GM23338 (cell line): ENCODE measurements at regions not wholly inside any gene's neighbourhood (a gene's known extent, or its start where the extent isn't known, plus 50 kb on each side); places are given as distances from the start of the nearest gene placed in this dataset.

Experiments used
- ATAC-seq: fragments of 200-7000 bp; cut with Tn5 transposase; 3 replicates; pipeline ENCODE4 v1.9.1; 2020
- DNase-seq: peaks from one replicate; pipeline ENCODE4 v3.0.0-alpha.2; 2015; ENCODE audit warnings: low spot score
- H2AFZ ChIP-seq: fragments of 200-600 bp; sonication (generic); 2 replicates; pipeline ENCODE4 v1.8.0; 2016; ENCODE audit warnings: antibody characterized with exemption, mild to moderate bottlenecking, moderate library complexity
- H3F3A ChIP-seq: fragments of 200-600 bp; sonication (generic); replicated peaks from 2 replicates; pipeline ENCODE4 v1.8.0; 2017; ENCODE audit warnings: antibody characterized with exemption, mixed run types, low read depth
- H3K27ac ChIP-seq: fragments of 200-600 bp; sonication (generic); 2 replicates; pipeline ENCODE4 v1.6.1; 2016; ENCODE audit warnings: low read depth
- H3K27me3 ChIP-seq: fragments of 200-600 bp; sonication (generic); 2 replicates; pipeline ENCODE4 v1.8.0; 2016; ENCODE audit warnings: mild to moderate bottlenecking, mixed run types, moderate library complexity; ENCODE audit not compliant: insufficient read depth
- H3K36me3 ChIP-seq: fragments of 200-600 bp; sonication (generic); 2 replicates; pipeline ENCODE4 v1.8.0; 2016; ENCODE audit warnings: mild to moderate bottlenecking; ENCODE audit not compliant: insufficient read depth
- H3K4me1 ChIP-seq: fragments of 200-600 bp; sonication (generic); 2 replicates; pipeline ENCODE4 v1.8.0; 2016; ENCODE audit warnings: mild to moderate bottlenecking, moderate library complexity; ENCODE audit not compliant: insufficient read depth
- H3K4me2 ChIP-seq: fragments of 200-600 bp; sonication (generic); 2 replicates; pipeline ENCODE4 v1.7.1; 2017; ENCODE audit warnings: mixed run types
- H3K4me3 ChIP-seq: fragments of 200-600 bp; sonication (generic); 2 replicates; pipeline ENCODE4 v1.6.1; 2016; ENCODE audit warnings: mixed run types
- H3K79me2 ChIP-seq: fragments of 200-600 bp; sonication (generic); replicated peaks from 2 replicates; pipeline ENCODE4 v1.8.0; 2017; ENCODE audit warnings: mild to moderate bottlenecking; ENCODE audit not compliant: insufficient read depth
- H3K9me2 ChIP-seq: fragments of 200-600 bp; sonication (generic); 2 replicates; pipeline ENCODE4 v1.8.0; 2017; ENCODE audit not compliant: insufficient read depth
- H4K20me1 ChIP-seq: fragments of 200-600 bp; sonication (generic); replicated peaks from 2 replicates; pipeline ENCODE4 v1.8.0; 2017; ENCODE audit warnings: mild to moderate bottlenecking; ENCODE audit not compliant: insufficient read depth
- H3K27ac Mint-ChIP-seq: 2 replicates; pipeline ENCODE4 v1.8.0; 2020; ENCODE audit warnings: inconsistent platforms, mild to moderate bottlenecking, moderate library complexity, mixed read lengths
- H3K27me3 Mint-ChIP-seq: 3 replicates; pipeline ENCODE4 v1.8.0; 2022; ENCODE audit warnings: low read depth, mild to moderate bottlenecking, moderate library complexity, mixed read lengths, inconsistent platforms; ENCODE audit not compliant: insufficient read depth, poor library complexity
- H3K36me3 Mint-ChIP-seq: 3 replicates; pipeline ENCODE4 v1.8.0; 2021; ENCODE audit warnings: low read depth, mild to moderate bottlenecking, inconsistent platforms, moderate library complexity, mixed read lengths
- H3K4me1 Mint-ChIP-seq: 3 replicates; pipeline ENCODE4 v1.8.0; 2020; ENCODE audit warnings: mild to moderate bottlenecking, inconsistent platforms, mixed read lengths
- H3K4me3 Mint-ChIP-seq: 3 replicates; pipeline ENCODE4 v1.8.0; 2021; ENCODE audit warnings: moderate library complexity, mild to moderate bottlenecking, inconsistent platforms, mixed read lengths
- H3K9me3 Mint-ChIP-seq: 3 replicates; pipeline ENCODE4 v1.8.0; 2020; ENCODE audit warnings: moderate library complexity, mild to moderate bottlenecking, inconsistent platforms, mixed read lengths
- CREB1 ChIP-seq: fragments of 250-450 bp; sonication (Bioruptor Pico); IDR thresholded peaks from 2 replicates; pipeline ENCODE4 v1.5.0; 2020; ENCODE audit warnings: low read depth, mild to moderate bottlenecking, moderate library complexity
- EZH2 ChIP-seq: fragments of 200-600 bp; sonication (generic); IDR thresholded peaks from one replicate; pipeline ENCODE4 v1.8.0; 2017; ENCODE audit warnings: antibody characterized with exemption, mild to moderate bottlenecking, low read depth; ENCODE audit not compliant: unreplicated experiment
- EZH2phosphoT487 ChIP-seq: fragments of 200-600 bp; sonication (generic); IDR thresholded peaks from one replicate; pipeline ENCODE4 v1.8.1; 2018; ENCODE audit warnings: antibody characterized with exemption; ENCODE audit not compliant: unreplicated experiment
- JUNB ChIP-seq: IDR thresholded peaks from one replicate; pipeline ENCODE4 v1.6.1; 2016; ENCODE audit warnings: antibody characterized with exemption; ENCODE audit not compliant: unreplicated experiment
- POLR2AphosphoS5 ChIP-seq: IDR thresholded peaks from 2 replicates; pipeline ENCODE4 v1.6.1; 2016; ENCODE audit warnings: antibody characterized with exemption, low read depth
- ZNF114 ChIP-seq: fragments of 250-450 bp; sonication (Bioruptor Pico); IDR thresholded peaks from 2 replicates; pipeline ENCODE4 v1.5.0; 2020; ENCODE audit warnings: mild to moderate bottlenecking, moderate library complexity
- TF ChIP-seq, protein P1 (sequence below): fragments of 250-450 bp; sonication (Bioruptor Pico); IDR thresholded peaks from 2 replicates; pipeline ENCODE4 v1.5.0; 2020; ENCODE audit warnings: mild to moderate bottlenecking, moderate library complexity
- TF ChIP-seq, protein P2 (sequence below): IDR thresholded peaks from 2 replicates; pipeline ENCODE4 v1.6.1; 2016; ENCODE audit warnings: antibody characterized with exemption
- TF ChIP-seq, protein P3 (sequence below), 2 experiments: fragments of 200-600 bp in 1 of 2; sonication (generic) in 1 of 2; conservative IDR thresholded peaks; 2 replicates each; pipeline versions ENCODE4 v1.5.1 to v1.6.1; 2016 to 2017; ENCODE audit warnings: antibody characterized with exemption in 2 of 2, low read depth in 2 of 2, mild to moderate bottlenecking in 2 of 2, moderate library complexity in 1 of 2

DNA sequence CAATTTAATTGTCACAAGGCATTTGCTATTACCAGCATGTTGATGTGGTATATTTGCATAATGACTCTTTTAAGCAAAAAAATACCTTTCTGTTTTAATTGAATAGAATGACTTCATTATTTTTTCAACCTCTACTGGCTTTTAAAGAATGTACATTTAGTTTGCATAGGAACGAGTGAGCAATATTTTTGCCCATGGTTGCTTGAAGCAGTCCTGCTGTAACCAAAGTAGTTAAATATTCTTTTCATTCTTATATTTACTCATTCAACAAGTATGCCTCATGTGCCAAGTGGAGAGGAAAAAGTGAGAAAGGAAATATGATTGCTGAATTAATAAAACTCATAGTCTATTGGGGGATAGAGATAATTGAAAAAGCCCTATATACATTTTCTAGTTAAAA is 184.7 kb downstream of the DSEL start (continued):
- TF ChIP-seq, protein P1, sequence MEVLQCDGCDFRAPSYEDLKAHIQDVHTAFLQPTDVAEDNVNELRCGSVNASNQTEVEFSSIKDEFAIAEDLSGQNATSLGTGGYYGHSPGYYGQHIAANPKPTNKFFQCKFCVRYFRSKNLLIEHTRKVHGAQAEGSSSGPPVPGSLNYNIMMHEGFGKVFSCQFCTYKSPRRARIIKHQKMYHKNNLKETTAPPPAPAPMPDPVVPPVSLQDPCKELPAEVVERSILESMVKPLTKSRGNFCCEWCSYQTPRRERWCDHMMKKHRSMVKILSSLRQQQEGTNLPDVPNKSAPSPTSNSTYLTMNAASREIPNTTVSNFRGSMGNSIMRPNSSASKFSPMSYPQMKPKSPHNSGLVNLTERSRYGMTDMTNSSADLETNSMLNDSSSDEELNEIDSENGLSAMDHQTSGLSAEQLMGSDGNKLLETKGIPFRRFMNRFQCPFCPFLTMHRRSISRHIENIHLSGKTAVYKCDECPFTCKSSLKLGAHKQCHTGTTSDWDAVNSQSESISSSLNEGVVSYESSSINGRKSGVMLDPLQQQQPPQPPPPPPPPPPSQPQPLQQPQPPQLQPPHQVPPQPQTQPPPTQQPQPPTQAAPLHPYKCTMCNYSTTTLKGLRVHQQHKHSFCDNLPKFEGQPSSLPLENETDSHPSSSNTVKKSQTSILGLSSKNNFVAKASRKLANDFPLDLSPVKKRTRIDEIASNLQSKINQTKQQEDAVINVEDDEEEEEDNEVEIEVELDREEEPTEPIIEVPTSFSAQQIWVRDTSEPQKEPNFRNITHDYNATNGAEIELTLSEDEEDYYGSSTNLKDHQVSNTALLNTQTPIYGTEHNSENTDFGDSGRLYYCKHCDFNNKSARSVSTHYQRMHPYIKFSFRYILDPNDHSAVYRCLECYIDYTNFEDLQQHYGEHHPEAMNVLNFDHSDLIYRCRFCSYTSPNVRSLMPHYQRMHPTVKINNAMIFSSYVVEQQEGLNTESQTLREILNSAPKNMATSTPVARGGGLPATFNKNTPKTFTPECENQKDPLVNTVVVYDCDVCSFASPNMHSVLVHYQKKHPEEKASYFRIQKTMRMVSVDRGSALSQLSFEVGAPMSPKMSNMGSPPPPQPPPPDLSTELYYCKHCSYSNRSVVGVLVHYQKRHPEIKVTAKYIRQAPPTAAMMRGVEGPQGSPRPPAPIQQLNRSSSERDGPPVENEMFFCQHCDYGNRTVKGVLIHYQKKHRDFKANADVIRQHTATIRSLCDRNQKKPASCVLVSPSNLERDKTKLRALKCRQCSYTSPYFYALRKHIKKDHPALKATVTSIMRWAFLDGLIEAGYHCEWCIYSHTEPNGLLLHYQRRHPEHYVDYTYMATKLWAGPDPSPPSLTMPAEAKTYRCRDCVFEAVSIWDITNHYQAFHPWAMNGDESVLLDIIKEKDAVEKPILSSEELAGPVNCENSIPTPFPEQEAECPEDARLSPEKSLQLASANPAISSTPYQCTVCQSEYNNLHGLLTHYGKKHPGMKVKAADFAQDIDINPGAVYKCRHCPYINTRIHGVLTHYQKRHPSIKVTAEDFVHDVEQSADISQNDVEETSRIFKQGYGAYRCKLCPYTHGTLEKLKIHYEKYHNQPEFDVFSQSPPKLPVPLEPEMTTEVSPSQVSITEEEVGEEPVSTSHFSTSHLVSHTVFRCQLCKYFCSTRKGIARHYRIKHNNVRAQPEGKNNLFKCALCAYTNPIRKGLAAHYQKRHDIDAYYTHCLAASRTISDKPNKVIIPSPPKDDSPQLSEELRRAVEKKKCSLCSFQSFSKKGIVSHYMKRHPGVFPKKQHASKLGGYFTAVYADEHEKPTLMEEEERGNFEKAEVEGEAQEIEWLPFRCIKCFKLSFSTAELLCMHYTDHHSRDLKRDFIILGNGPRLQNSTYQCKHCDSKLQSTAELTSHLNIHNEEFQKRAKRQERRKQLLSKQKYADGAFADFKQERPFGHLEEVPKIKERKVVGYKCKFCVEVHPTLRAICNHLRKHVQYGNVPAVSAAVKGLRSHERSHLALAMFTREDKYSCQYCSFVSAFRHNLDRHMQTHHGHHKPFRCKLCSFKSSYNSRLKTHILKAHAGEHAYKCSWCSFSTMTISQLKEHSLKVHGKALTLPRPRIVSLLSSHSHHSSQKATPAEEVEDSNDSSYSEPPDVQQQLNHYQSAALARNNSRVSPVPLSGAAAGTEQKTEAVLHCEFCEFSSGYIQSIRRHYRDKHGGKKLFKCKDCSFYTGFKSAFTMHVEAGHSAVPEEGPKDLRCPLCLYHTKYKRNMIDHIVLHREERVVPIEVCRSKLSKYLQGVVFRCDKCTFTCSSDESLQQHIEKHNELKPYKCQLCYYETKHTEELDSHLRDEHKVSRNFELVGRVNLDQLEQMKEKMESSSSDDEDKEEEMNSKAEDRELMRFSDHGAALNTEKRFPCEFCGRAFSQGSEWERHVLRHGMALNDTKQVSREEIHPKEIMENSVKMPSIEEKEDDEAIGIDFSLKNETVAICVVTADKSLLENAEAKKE: no peak
- TF ChIP-seq, protein P2, sequence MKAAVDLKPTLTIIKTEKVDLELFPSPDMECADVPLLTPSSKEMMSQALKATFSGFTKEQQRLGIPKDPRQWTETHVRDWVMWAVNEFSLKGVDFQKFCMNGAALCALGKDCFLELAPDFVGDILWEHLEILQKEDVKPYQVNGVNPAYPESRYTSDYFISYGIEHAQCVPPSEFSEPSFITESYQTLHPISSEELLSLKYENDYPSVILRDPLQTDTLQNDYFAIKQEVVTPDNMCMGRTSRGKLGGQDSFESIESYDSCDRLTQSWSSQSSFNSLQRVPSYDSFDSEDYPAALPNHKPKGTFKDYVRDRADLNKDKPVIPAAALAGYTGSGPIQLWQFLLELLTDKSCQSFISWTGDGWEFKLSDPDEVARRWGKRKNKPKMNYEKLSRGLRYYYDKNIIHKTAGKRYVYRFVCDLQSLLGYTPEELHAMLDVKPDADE: no peak
- TF ChIP-seq POLR2AphosphoS5: no peak
- no peak for TF ChIP-seq JUNB
- TF ChIP-seq EZH2: no peak
- TF ChIP-seq, protein P3, sequence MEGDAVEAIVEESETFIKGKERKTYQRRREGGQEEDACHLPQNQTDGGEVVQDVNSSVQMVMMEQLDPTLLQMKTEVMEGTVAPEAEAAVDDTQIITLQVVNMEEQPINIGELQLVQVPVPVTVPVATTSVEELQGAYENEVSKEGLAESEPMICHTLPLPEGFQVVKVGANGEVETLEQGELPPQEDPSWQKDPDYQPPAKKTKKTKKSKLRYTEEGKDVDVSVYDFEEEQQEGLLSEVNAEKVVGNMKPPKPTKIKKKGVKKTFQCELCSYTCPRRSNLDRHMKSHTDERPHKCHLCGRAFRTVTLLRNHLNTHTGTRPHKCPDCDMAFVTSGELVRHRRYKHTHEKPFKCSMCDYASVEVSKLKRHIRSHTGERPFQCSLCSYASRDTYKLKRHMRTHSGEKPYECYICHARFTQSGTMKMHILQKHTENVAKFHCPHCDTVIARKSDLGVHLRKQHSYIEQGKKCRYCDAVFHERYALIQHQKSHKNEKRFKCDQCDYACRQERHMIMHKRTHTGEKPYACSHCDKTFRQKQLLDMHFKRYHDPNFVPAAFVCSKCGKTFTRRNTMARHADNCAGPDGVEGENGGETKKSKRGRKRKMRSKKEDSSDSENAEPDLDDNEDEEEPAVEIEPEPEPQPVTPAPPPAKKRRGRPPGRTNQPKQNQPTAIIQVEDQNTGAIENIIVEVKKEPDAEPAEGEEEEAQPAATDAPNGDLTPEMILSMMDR (conservative IDR thresholded peaks at IDR 0.05; ENCODE audit: low read depth in 2 of 2): no peak

DNA sequence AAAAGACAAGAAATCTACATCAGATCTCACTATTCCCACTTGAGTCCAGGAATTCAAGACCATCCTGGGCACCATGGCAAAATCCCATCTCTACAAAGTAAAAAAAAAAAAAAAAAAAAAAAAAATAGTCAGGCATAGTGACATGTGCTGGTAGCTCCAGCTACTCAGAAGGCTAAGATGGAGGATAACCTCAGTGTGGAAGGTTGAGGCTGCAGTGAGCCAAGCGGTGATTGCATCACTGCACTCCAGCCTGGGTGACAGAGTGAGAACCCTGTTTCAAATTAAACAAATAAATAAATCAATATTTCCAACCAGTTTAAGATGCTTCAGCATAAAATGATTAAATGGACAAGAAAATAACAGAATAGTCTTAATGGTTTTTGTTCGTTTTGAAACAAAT is 197.4 kb downstream of the DSEL start:
- H3K4me3 ChIP-seq: no peak overlapping the region
- no peak overlapping the region for H3K4me2 ChIP-seq
- H2AFZ ChIP-seq: no peak overlapping the region
- Mint-ChIP-seq H3K9me3 (peaks cover 3% of the 10 kb centered on the region; the same call in 1 of the 3 replicates), H3K36me3 (no peaks in the 10 kb centered on the region), H3K4me3 (no peak overlapping the region), H3K27ac (no peak overlapping the region), H3K27me3 (no peaks in the 10 kb centered on the region), H3K4me1 (no peaks in the 10 kb centered on the region)
- H4K20me1 ChIP-seq: no peaks in the 10 kb centered on the region
- H3K79me2 ChIP-seq: no peaks in the 10 kb centered on the region
- no peak overlapping the region for H3K27ac ChIP-seq
- DNase-seq (no peak), ATAC-seq (no peak)
- H3K9me2 ChIP-seq: no peaks in the 10 kb centered on the region
- no peaks in the 10 kb centered on the region for H3K36me3 ChIP-seq
- H3K27me3 ChIP-seq: no peaks in the 10 kb centered on the region
- no peaks in the 10 kb centered on the region for H3F3A ChIP-seq
- H3K4me1 ChIP-seq: peaks cover 3% of the 10 kb centered on the region; the same call in 1 of the 2 replicates
- TF ChIP-seq EZH2: no peak
- no peak for TF ChIP-seq CREB1 (CRISPR knock-in tag)
- TF ChIP-seq ZNF114 (CRISPR knock-in tag): no peak
- TF ChIP-seq, protein P3 (conservative IDR thresholded peaks at IDR 0.05; ENCODE audit: low read depth in 2 of 2): no peak
- no peak for TF ChIP-seq EZH2phosphoT487
